ENCODE measurements at regions not wholly inside any gene's neighbourhood (a gene's known extent, or its start where the extent isn't known, plus 50 kb on each side); places are given as distances from the start of the nearest gene placed in this dataset.

DNA sequence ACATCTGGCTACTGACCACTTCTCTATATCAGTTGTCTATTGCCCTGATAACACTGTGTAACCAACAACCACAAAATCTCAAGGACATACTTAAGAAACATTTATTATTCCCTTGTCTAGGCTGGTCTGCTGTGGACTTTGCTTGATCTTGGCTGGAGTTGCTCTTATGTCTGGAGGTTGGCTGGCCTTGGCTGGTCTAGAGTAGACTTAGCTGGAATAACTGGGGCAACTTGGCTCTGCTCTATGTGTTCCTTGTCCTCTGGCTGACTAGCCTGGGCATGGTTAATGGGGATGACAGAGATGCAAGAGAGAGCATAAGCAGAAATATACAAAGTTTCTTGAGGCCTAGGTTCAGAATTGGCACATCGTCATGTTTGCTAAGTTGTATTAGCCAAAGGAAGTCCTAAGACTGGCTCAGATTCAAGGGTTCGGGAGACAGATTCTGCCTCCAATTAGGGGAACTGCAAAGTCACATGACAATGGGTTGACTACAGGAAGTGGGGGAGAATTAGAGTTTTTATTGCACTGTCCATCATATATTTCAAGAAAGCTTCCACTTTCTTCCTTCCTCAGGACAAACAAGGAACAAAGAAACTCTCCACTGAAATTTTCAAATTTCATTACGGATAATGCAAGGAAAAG is 61.4 kb upstream of the HMCN1 start:
- TF ChIP-seq CTCF (IDR thresholded peaks at IDR 0.05) (no peak), POLR2A (IDR thresholded peaks at IDR 0.05) (no peak)
- H3K4me3 ChIP-seq, result no peak overlapping the region
- H3K27me3 ChIP-seq, result no peaks in the 10 kb centered on the region
- H3K9me3 ChIP-seq, result no peaks in the 10 kb centered on the region
- WGBS, 2 donors, result 66 to 74% methylated on average over 3 of the region's 3 CpGs
- H3K36me3 ChIP-seq (replicated peaks in 1 of 2; ENCODE audit: insufficient read depth in 1 of 2, low read depth in 2 of 2), result no peaks in the 10 kb centered on the region
- H3K4me1 ChIP-seq, result peaks cover 25% of the 10 kb centered on the region
- no peak for ATAC-seq
- peak in 3 of 4 donors; percentile 18 to 37 (median 32) for DNase-seq
- intact Hi-C loops (cut with DNase I), result no loop called here
- peak overlapping the region in 1 of 4 donors; percentile 46 for H3K27ac ChIP-seq

GRCh38 chr1:185670187-185670627 is 64.0 kb upstream of the HMCN1 start:
- Histone ChIP-seq H3K9me3 (no peaks in the 10 kb centered on the region), H3K36me3 (replicated peaks in 1 of 2; ENCODE audit: insufficient read depth in 1 of 2, low read depth in 2 of 2) (no peaks in the 10 kb centered on the region), H3K4me1 (peaks cover 28% of the 10 kb centered on the region), H3K4me3 (no peak overlapping the region), H3K27ac (peak overlapping the region in 1 of 4 donors; percentile 46), H3K27me3 (no peaks in the 10 kb centered on the region)
- intact Hi-C loops (cut with DNase I), result no loop called here
- DNase-seq (peak; percentile 31 to 53 (median 38)), ATAC-seq (peak; percentile 62)
- 45 to 52% methylated on average over 6 of the region's 6 CpGs for WGBS, 2 donors
- TF ChIP-seq POLR2A (IDR thresholded peaks at IDR 0.05), result no peak
- peak; percentile 3 to 54 (median 44) for TF ChIP-seq CTCF (IDR thresholded peaks at IDR 0.05)

GRCh38 chr1:185668013-185668412 is 66.2 kb upstream of the HMCN1 start:
- TF ChIP-seq POLR2A (IDR thresholded peaks at IDR 0.05), result no peak
- TF ChIP-seq CTCF (IDR thresholded peaks at IDR 0.05), result no peak
- H3K4me3 ChIP-seq, result no peak overlapping the region
- intact Hi-C loops (cut with DNase I), result no loop called here
- H3K27me3 ChIP-seq, result no peaks in the 10 kb centered on the region
- H3K4me1 ChIP-seq, result peaks cover 15% of the 10 kb centered on the region
- no peak overlapping the region for H3K27ac ChIP-seq
- no peak for ATAC-seq
- H3K9me3 ChIP-seq, result no peaks in the 10 kb centered on the region
- DNase-seq, result no peak
- H3K36me3 ChIP-seq (replicated peaks in 1 of 2; ENCODE audit: insufficient read depth in 1 of 2, low read depth in 2 of 2), result no peaks in the 10 kb centered on the region

GRCh38 chr1:185666582-185666981 is 67.6 kb upstream of the HMCN1 start:
- intact Hi-C loops (cut with DNase I), result no loop called here
- Histone ChIP-seq H3K9me3 (no peaks in the 10 kb centered on the region), H3K27me3 (no peaks in the 10 kb centered on the region), H3K4me1 (peaks cover 9% of the 10 kb centered on the region), H3K4me3 (no peak overlapping the region), H3K36me3 (replicated peaks in 1 of 2; ENCODE audit: insufficient read depth in 1 of 2, low read depth in 2 of 2) (no peaks in the 10 kb centered on the region), H3K27ac (no peak overlapping the region)
- 93 to 94% methylated on average over 2 of the region's 2 CpGs for WGBS, 2 donors
- DNase-seq (no peak), ATAC-seq (no peak)
- TF ChIP-seq POLR2A (IDR thresholded peaks at IDR 0.05) (no peak), CTCF (IDR thresholded peaks at IDR 0.05) (no peak)

DNA sequence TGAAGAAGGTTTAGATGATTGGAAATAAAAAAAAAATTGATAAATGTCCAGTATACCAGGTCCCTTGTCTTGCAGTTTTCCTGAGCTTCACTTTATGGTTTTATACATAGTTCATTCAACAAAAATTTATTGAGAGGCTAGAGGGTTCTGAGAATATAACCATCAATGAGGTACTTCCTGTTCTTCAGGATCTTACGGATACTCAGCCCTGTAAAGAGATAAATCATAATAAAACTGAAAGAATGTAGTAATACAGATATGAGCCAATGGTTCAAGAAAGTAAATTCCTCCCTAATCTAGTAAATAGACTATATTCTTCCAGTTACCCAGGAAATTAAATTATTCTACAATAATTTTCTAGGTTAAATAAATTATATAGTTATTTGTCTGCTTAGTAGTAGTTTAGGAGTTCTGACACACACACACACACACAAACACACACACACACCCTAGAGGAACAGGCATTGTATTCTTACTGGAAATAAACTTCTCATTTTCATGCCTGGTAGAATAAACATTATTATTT is 70.4 kb upstream of the HMCN1 start:
- DNase-seq, result no peak
- Histone ChIP-seq H3K36me3 (replicated peaks in 1 of 2; ENCODE audit: insufficient read depth in 1 of 2, low read depth in 2 of 2) (no peaks in the 10 kb centered on the region), H3K9me3 (no peaks in the 10 kb centered on the region), H3K4me3 (no peak overlapping the region), H3K27me3 (no peaks in the 10 kb centered on the region), H3K27ac (no peak overlapping the region), H3K4me1 (peaks cover 9% of the 10 kb centered on the region)
- 19 to 24% methylated on average over 1 of the region's 1 CpG for WGBS, 2 donors
- intact Hi-C loops (cut with DNase I), result no loop called here
- TF ChIP-seq POLR2A (IDR thresholded peaks at IDR 0.05) (no peak), CTCF (IDR thresholded peaks at IDR 0.05) (no peak)
- ATAC-seq, result no peak
